Ishikawa (cell line): ENCODE measurements at regions not wholly inside any gene's neighbourhood (a gene's known extent, or its start where the extent isn't known, plus 50 kb on each side); places are given as distances from the start of the nearest gene placed in this dataset.

Experiments
- CEBPB ChIP-seq: IDR thresholded peaks from 2 replicates; pipeline ENCODE4 v1.6.1; 2012
- CREB1 ChIP-seq: IDR thresholded peaks from 2 replicates; pipeline ENCODE4 v1.6.1; 2012; ENCODE audit warnings: low read depth
- EP300 ChIP-seq: IDR thresholded peaks from 2 replicates; pipeline ENCODE4 v1.6.1; 2012; ENCODE audit warnings: borderline replicate concordance
- FOXM1 ChIP-seq: IDR thresholded peaks from 2 replicates; pipeline ENCODE4 v1.6.1; 2012; ENCODE audit warnings: low read depth, borderline replicate concordance
- NFIC ChIP-seq: IDR thresholded peaks from 2 replicates; pipeline ENCODE4 v1.6.1; 2012
- RAD21 ChIP-seq: IDR thresholded peaks from 2 replicates; pipeline ENCODE4 v1.6.1; 2012; ENCODE audit warnings: low read depth
- TAF1 ChIP-seq: IDR thresholded peaks from 2 replicates; pipeline ENCODE4 v1.6.1; 2012; ENCODE audit warnings: low read depth, mild to moderate bottlenecking
- TCF12 ChIP-seq: IDR thresholded peaks from 2 replicates; pipeline ENCODE4 v1.6.1; 2012; ENCODE audit warnings: low read depth
- YY1 ChIP-seq: IDR thresholded peaks from 2 replicates; pipeline ENCODE4 v1.6.1; 2012; ENCODE audit warnings: low read depth
- ZBTB7A ChIP-seq: IDR thresholded peaks from 2 replicates; pipeline ENCODE4 v1.6.1; 2012; ENCODE audit warnings: low read depth
- TF ChIP-seq, protein P1 (sequence below): IDR thresholded peaks from 2 replicates; pipeline ENCODE4 v1.6.1; 2012
- TF ChIP-seq, protein P2 (sequence below): IDR thresholded peaks from 2 replicates; pipeline ENCODE4 v1.6.1; 2012

- TF ChIP-seq CEBPB, result no peak
- no peak for TF ChIP-seq FOXM1
- TF ChIP-seq, protein P1, sequence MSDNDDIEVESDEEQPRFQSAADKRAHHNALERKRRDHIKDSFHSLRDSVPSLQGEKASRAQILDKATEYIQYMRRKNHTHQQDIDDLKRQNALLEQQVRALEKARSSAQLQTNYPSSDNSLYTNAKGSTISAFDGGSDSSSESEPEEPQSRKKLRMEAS, result no peak
- TF ChIP-seq YY1, result no peak
- TF ChIP-seq EP300, result no peak
- no peak for TF ChIP-seq TAF1
- TF ChIP-seq, protein P2, sequence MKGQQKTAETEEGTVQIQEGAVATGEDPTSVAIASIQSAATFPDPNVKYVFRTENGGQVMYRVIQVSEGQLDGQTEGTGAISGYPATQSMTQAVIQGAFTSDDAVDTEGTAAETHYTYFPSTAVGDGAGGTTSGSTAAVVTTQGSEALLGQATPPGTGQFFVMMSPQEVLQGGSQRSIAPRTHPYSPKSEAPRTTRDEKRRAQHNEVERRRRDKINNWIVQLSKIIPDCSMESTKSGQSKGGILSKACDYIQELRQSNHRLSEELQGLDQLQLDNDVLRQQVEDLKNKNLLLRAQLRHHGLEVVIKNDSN, result no peak
- no peak for TF ChIP-seq RAD21
- no peak for TF ChIP-seq CREB1
- TF ChIP-seq ZBTB7A, result no peak
- no peak for TF ChIP-seq TCF12
- no peak for TF ChIP-seq NFIC
Observed at GRCh38 chr6:91135406-91136103, 548.7 kb upstream of the MAP3K7 start.
